Prostate gland (tissue), 2 donors: ENCODE measurements at regions not wholly inside any gene's neighbourhood (a gene's known extent, or its start where the extent isn't known, plus 50 kb on each side); places are given as distances from the start of the nearest gene placed in this dataset.

Source experiments
- CTCF ChIP-seq, 4 experiments: fragments of 200-600 bp in 2 of 4; fragments of 450-650 bp in 2 of 4; sonication (generic) in 2 of 4; IDR thresholded peaks; 1 replicate in 3 of 4; 2 replicates in 1 of 4; pipeline ENCODE4 v1.5.1; 2016 to 2019; ENCODE audit warnings: antibody characterized with exemption in 4 of 4, mild to moderate bottlenecking in 2 of 4, moderate library complexity in 2 of 4
- POLR2A ChIP-seq: fragments of 450-650 bp; IDR thresholded peaks from one replicate; pipeline ENCODE4 v1.6.1; 2016; ENCODE audit warnings: antibody characterized with exemption, mild to moderate bottlenecking
- POLR2AphosphoS5 ChIP-seq: sonication (generic); formaldehyde crosslinking; IDR thresholded peaks from one replicate; pipeline ENCODE4 v1.6.1; 2017; ENCODE audit warnings: antibody characterized with exemption

GRCh38 chr18:37630334-37630733 is 64.7 kb upstream of the CELF4 start:
- TF ChIP-seq POLR2A (no peak), CTCF (IDR thresholded peaks at IDR 0.05) (no peak), POLR2AphosphoS5 (no peak)
